GM10266 (cell line): ENCODE measurements at regions not wholly inside any gene's neighbourhood (a gene's known extent, or its start where the extent isn't known, plus 50 kb on each side); places are given as distances from the start of the nearest gene placed in this dataset.

Experiments
- DNase-seq: peaks from one replicate; pipeline ENCODE4 v3.0.0; 2012; ENCODE audit errors: extremely low spot score
- CTCF ChIP-seq: IDR thresholded peaks from 2 replicates; pipeline ENCODE4 v1.5.1; 2012; ENCODE audit warnings: mild to moderate bottlenecking, low read depth; ENCODE audit not compliant: control insufficient read depth, insufficient read depth; ENCODE audit errors: missing control alignments

- DNase-seq, result no peak
- no peak for TF ChIP-seq CTCF
These were observed 72.7 kb upstream of the MYOCD start for GRCh38 chr17:12592941-12593340.

- TF ChIP-seq CTCF, result no peak
These were observed 68.7 kb upstream of the MYOCD start for GRCh38 chr17:12596961-12597360.

GRCh38 chr17:12597895-12598294, 67.8 kb upstream of the MYOCD start:
- DNase-seq, result no peak
- TF ChIP-seq CTCF, result no peak

More at GRCh38 chr17:12596961-12597360, 68.7 kb upstream of the MYOCD start:
- no peak for DNase-seq

- DNase-seq, result no peak
- no peak for TF ChIP-seq CTCF
These were observed 66.3 kb upstream of the MYOCD start for GRCh38 chr17:12599186-12599920.

GRCh38 chr17:12600349-12600748, 65.3 kb upstream of the MYOCD start:
- no peak for DNase-seq
- TF ChIP-seq CTCF, result no peak

GRCh38 chr17:12603566-12603965, 62.1 kb upstream of the MYOCD start:
- no peak for DNase-seq
- no peak for TF ChIP-seq CTCF

GRCh38 chr17:12605222-12605621, 60.5 kb upstream of the MYOCD start:
- DNase-seq, result no peak
- TF ChIP-seq CTCF, result no peak
